ENCODE measurements at regions not wholly inside any gene's neighbourhood (a gene's known extent, or its start where the extent isn't known, plus 50 kb on each side); places are given as distances from the start of the nearest gene placed in this dataset.

- no peaks in the 10 kb centered on the region for H3K4me1 ChIP-seq
- 74 to 75% methylated on average over 1 of the region's 1 CpG for WGBS, 2 donors
- TF ChIP-seq, protein P1, sequence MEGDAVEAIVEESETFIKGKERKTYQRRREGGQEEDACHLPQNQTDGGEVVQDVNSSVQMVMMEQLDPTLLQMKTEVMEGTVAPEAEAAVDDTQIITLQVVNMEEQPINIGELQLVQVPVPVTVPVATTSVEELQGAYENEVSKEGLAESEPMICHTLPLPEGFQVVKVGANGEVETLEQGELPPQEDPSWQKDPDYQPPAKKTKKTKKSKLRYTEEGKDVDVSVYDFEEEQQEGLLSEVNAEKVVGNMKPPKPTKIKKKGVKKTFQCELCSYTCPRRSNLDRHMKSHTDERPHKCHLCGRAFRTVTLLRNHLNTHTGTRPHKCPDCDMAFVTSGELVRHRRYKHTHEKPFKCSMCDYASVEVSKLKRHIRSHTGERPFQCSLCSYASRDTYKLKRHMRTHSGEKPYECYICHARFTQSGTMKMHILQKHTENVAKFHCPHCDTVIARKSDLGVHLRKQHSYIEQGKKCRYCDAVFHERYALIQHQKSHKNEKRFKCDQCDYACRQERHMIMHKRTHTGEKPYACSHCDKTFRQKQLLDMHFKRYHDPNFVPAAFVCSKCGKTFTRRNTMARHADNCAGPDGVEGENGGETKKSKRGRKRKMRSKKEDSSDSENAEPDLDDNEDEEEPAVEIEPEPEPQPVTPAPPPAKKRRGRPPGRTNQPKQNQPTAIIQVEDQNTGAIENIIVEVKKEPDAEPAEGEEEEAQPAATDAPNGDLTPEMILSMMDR (IDR thresholded peaks at IDR 0.05): no peak
- no peak for TF ChIP-seq POLR2A (IDR thresholded peaks at IDR 0.05)
- no peak overlapping the region for H3K4me3 ChIP-seq (replicated peaks in 1 of 3)
- DNase-seq: no peak
- intact Hi-C loops (cut with DNase I): no loop called here
- H3K27ac ChIP-seq: no peak overlapping the region
- H3K36me3 ChIP-seq: no peaks in the 10 kb centered on the region
- no peaks in the 10 kb centered on the region for H3K9me3 ChIP-seq
- H3K27me3 ChIP-seq: no peaks in the 10 kb centered on the region
These were observed 288.2 kb downstream of the BCHE start for GRCh38 chr3:165549037-165549436.

GRCh38 chr3:165545059-165545458 is 292.2 kb downstream of the BCHE start:
- no peaks in the 10 kb centered on the region for H3K4me1 ChIP-seq
- H3K27ac ChIP-seq: no peak overlapping the region
- no peak for DNase-seq
- 83 to 84% methylated on average over 4 of the region's 4 CpGs for WGBS, 2 donors
- intact Hi-C loops (cut with DNase I): no loop called here
- no peaks in the 10 kb centered on the region for H3K36me3 ChIP-seq
- H3K27me3 ChIP-seq: no peaks in the 10 kb centered on the region
- no peaks in the 10 kb centered on the region for H3K9me3 ChIP-seq
- H3K4me3 ChIP-seq (replicated peaks in 1 of 3): no peak overlapping the region
- TF ChIP-seq POLR2A (IDR thresholded peaks at IDR 0.05): no peak
- TF ChIP-seq, protein P1 (IDR thresholded peaks at IDR 0.05): no peak

DNA sequence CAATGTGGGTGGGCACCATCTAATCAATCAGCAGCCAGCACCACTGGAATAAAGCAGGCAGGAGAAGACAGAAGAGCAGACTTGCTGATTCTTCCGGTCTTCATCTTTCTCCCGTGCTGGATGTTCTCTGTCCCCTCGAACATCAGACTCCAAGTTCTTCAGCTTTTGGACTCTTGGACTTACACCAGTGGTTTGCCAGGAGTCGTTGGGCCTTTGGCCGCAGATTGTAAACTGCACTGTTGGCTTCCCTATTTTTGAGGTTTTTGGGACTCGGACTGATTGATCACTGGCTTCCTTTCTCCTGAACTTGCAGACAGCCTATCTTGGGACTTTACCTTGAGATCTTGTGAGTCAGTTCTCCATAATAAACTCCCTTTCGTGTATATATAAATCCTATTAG is 292.8 kb downstream of the BCHE start:
- no peaks in the 10 kb centered on the region for H3K27me3 ChIP-seq
- H3K36me3 ChIP-seq: no peaks in the 10 kb centered on the region
- 85 to 91% methylated on average over 7 of the region's 7 CpGs for WGBS, 2 donors
- H3K4me3 ChIP-seq (replicated peaks in 1 of 3): no peak overlapping the region
- TF ChIP-seq, protein P1 (IDR thresholded peaks at IDR 0.05): no peak
- TF ChIP-seq POLR2A (IDR thresholded peaks at IDR 0.05): no peak
- H3K9me3 ChIP-seq: no peaks in the 10 kb centered on the region
- no peak overlapping the region for H3K27ac ChIP-seq
- intact Hi-C loops (cut with DNase I): no loop called here
- DNase-seq: no peak
- no peaks in the 10 kb centered on the region for H3K4me1 ChIP-seq

DNA sequence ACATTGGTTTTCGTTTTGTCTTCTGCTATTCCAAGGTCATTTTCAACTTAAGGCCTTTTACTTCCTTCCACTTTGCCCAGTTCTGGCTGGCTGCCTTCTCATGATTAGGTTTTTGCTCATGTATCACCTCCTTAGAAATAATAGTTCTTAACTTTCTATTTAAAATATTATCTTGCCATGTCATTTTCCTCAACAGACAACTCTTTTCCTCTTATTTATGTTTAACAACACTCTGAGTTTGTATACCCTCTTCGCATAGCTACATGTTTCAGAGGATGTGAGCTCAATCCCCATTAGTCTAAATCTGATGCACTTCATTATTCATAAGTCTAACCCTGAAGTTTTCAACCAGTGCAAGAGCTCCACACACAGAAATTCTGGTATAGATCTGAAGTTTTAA is 299.1 kb downstream of the BCHE start:
- Histone ChIP-seq H3K4me3 (replicated peaks in 1 of 3) (no peak overlapping the region), H3K27me3 (no peaks in the 10 kb centered on the region), H3K4me1 (no peaks in the 10 kb centered on the region), H3K36me3 (no peaks in the 10 kb centered on the region), H3K9me3 (no peaks in the 10 kb centered on the region), H3K27ac (no peak overlapping the region)
- TF ChIP-seq, protein P1 (IDR thresholded peaks at IDR 0.05): no peak
- no peak for TF ChIP-seq POLR2A (IDR thresholded peaks at IDR 0.05)
- 75 to 77% methylated on average over 2 of the region's 2 CpGs for WGBS, 2 donors
- intact Hi-C loops (cut with DNase I): no loop called here
- DNase-seq: no peak

- WGBS, 2 donors: 88 to 98% methylated on average over 1 of the region's 1 CpG
- TF ChIP-seq POLR2A (IDR thresholded peaks at IDR 0.05): no peak
- TF ChIP-seq, protein P1 (IDR thresholded peaks at IDR 0.05): no peak
- intact Hi-C loops (cut with DNase I): no loop called here
- Histone ChIP-seq H3K4me3 (replicated peaks in 1 of 3) (no peak overlapping the region), H3K27me3 (no peaks in the 10 kb centered on the region), H3K36me3 (no peaks in the 10 kb centered on the region), H3K4me1 (no peaks in the 10 kb centered on the region), H3K9me3 (no peaks in the 10 kb centered on the region), H3K27ac (no peak overlapping the region)
- no peak for DNase-seq
These were observed 304.4 kb downstream of the BCHE start for GRCh38 chr3:165532851-165533250.

Measured in thyroid gland (tissue), 4 donors.